ENCODE measurements at regions not wholly inside any gene's neighbourhood (a gene's known extent, or its start where the extent isn't known, plus 50 kb on each side); places are given as distances from the start of the nearest gene placed in this dataset.

GRCh38 chr5:112647428-112647827 lies 90.3 kb upstream of the APC start:
- Histone ChIP-seq H3K9me3 (no peaks in the 10 kb centered on the region), H3K4me3 (ENCODE audit: low read depth in 1 of 2, low read length in 1 of 2) (no peak overlapping the region), H3K36me3 (no peaks in the 10 kb centered on the region), H3K27ac (no peak overlapping the region), H3K4me1 (ENCODE audit: control insufficient read depth in 1 of 2, insufficient read depth in 1 of 2, low read depth in 1 of 2, low read length in 1 of 2) (no peaks in the 10 kb centered on the region), H3K27me3 (peaks cover 3% of the 10 kb centered on the region)
- TF ChIP-seq CTCF (IDR thresholded peaks at IDR 0.05) = no peak

GRCh38 chr5:112648264-112648663 lies 89.4 kb upstream of the APC start:
- Histone ChIP-seq H3K36me3 (no peaks in the 10 kb centered on the region), H3K9me3 (no peaks in the 10 kb centered on the region), H3K27ac (no peak overlapping the region), H3K4me3 (ENCODE audit: low read depth in 1 of 2, low read length in 1 of 2) (no peak overlapping the region), H3K27me3 (peaks cover 3% of the 10 kb centered on the region), H3K4me1 (ENCODE audit: control insufficient read depth in 1 of 2, insufficient read depth in 1 of 2, low read depth in 1 of 2, low read length in 1 of 2) (no peaks in the 10 kb centered on the region)
- TF ChIP-seq CTCF (IDR thresholded peaks at IDR 0.05) = no peak

- H3K9me3 ChIP-seq = no peaks in the 10 kb centered on the region
- H3K4me3 ChIP-seq (ENCODE audit: low read depth in 1 of 2, low read length in 1 of 2) = no peak overlapping the region
- no peaks in the 10 kb centered on the region for H3K36me3 ChIP-seq
- H3K27ac ChIP-seq = no peak overlapping the region
- peaks cover 3% of the 10 kb centered on the region for H3K27me3 ChIP-seq
- TF ChIP-seq CTCF (IDR thresholded peaks at IDR 0.05) = no peak
- H3K4me1 ChIP-seq (ENCODE audit: control insufficient read depth in 1 of 2, insufficient read depth in 1 of 2, low read depth in 1 of 2, low read length in 1 of 2) = no peaks in the 10 kb centered on the region
These were observed 87.8 kb upstream of the APC start for GRCh38 chr5:112649882-112650281.

DNA sequence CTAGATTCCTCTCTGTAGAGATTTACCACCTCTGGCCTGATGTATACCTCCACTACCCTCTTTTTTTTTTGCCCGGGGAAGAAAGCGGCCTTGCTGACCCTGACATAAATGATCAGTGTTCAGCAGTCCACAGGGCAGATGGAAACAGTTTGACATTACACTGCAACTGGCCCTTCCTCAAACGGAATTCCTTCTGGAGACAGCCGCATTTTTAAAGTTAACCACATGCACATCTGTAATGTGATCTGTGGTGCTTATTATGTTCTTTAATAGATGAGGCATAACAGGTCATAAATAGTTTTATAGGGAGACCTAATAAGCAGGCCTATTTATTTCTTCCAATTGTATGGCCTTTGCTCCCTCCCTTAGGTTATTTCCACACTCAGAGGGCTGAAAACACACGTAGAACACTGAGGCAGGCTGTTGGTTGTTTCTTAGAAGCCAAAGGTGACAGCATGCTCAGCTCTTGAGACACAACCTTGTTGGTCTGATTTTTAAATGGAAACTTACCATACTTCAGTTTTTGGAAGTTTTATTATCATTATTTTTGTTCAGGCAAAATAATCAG lies 84.0 kb upstream of the APC start:
- Histone ChIP-seq H3K36me3 (no peaks in the 10 kb centered on the region), H3K27ac (no peak overlapping the region), H3K4me3 (ENCODE audit: low read depth in 1 of 2, low read length in 1 of 2) (no peak overlapping the region), H3K9me3 (no peaks in the 10 kb centered on the region), H3K27me3 (peaks cover 3% of the 10 kb centered on the region), H3K4me1 (ENCODE audit: control insufficient read depth in 1 of 2, insufficient read depth in 1 of 2, low read depth in 1 of 2, low read length in 1 of 2) (no peaks in the 10 kb centered on the region)
- TF ChIP-seq CTCF (IDR thresholded peaks at IDR 0.05) = no peak

DNA sequence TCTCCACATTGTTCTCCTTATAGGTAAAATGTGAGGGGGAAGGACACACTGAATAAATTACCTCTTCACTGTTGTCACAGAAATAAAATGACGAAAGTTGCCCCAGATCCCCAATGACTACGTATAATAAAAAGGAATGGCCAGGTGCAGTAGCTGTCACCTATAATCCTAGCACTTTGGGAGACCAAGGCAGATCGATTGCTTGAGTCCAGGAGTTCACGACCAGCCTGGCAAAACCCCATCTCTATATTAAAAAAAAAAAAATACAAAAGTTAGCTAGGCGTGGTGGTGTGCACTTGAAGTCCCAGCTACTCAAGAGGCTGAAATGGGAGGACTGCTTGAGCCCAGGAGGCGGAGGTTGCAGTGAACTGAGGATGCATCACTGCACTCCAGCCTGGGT lies 82.2 kb upstream of the APC start:
- H3K4me1 ChIP-seq (ENCODE audit: control insufficient read depth in 1 of 2, insufficient read depth in 1 of 2, low read depth in 1 of 2, low read length in 1 of 2) = no peaks in the 10 kb centered on the region
- H3K4me3 ChIP-seq (ENCODE audit: low read depth in 1 of 2, low read length in 1 of 2) = no peak overlapping the region
- H3K36me3 ChIP-seq = no peaks in the 10 kb centered on the region
- no peak for TF ChIP-seq CTCF (IDR thresholded peaks at IDR 0.05)
- H3K27me3 ChIP-seq = peaks cover 3% of the 10 kb centered on the region
- no peaks in the 10 kb centered on the region for H3K9me3 ChIP-seq
- no peak overlapping the region for H3K27ac ChIP-seq

- TF ChIP-seq CTCF (IDR thresholded peaks at IDR 0.05) = no peak
- Histone ChIP-seq H3K9me3 (no peaks in the 10 kb centered on the region), H3K36me3 (no peaks in the 10 kb centered on the region), H3K4me1 (ENCODE audit: control insufficient read depth in 1 of 2, insufficient read depth in 1 of 2, low read depth in 1 of 2, low read length in 1 of 2) (no peaks in the 10 kb centered on the region), H3K4me3 (ENCODE audit: low read depth in 1 of 2, low read length in 1 of 2) (no peak overlapping the region), H3K27ac (no peak overlapping the region), H3K27me3 (no peaks in the 10 kb centered on the region)
These were observed 81.2 kb upstream of the APC start for GRCh38 chr5:112656451-112656850.

Data from neutrophil (primary cell).